HCT116 (cell line): ENCODE measurements at regions not wholly inside any gene's neighbourhood (a gene's known extent, or its start where the extent isn't known, plus 50 kb on each side); places are given as distances from the start of the nearest gene placed in this dataset.

Experiments used
- ATAC-seq: fragments of 200-7000 bp; cut with Tn5 transposase; 2 replicates; pipeline ENCODE4 v1.9.1; 2020; ENCODE audit warnings: mild to moderate bottlenecking, moderate library complexity
- BruUV-seq: library from RNA; stranded (reverse); fragments of 400-500 nt; replicated peaks from 2 replicates; lab custom pipeline; 2021; lab: Mats Ljungman, UMichigan
- CTCF ChIA-PET: fragments of 300-600 bp; sonication (Branson Sonifier 250); formaldehyde crosslinking; loops from one replicate; lab custom pipeline; 2021; ENCODE audit warnings: antibody characterized with exemption; lab: Charles Lee
- POLR2A ChIA-PET: fragments of 300-600, 350-600 bp; sonication (Branson Sonifier 250); formaldehyde crosslinking; loops from one replicate; lab custom pipeline; 2021; ENCODE audit warnings: antibody characterized with exemption; lab: Charles Lee
- RAD21 ChIA-PET, 2 experiments: fragments of 300-600 bp; sonication (Branson Sonifier 250); formaldehyde crosslinking; loops; one replicate each; lab custom pipeline; 2023; ENCODE audit warnings: low total read pairs in 2 of 2; ENCODE audit not compliant: uncharacterized antibody in 2 of 2, unreplicated experiment in 2 of 2, low non-redundant PET in 1 of 2; lab: Charles Lee
- DNase-seq: peaks from one replicate; pipeline ENCODE4 v3.0.0-alpha.2; 2010; ENCODE audit warnings: low read depth, low spot score
- H2AFZ ChIP-seq: fragments of 200-600 bp; shearing (Covaris generic), sonication (generic); 2 replicates; pipeline ENCODE4 v1.6.1; 2017; ENCODE audit warnings: low read depth, mixed run types, mixed read lengths, antibody characterized with exemption, low read length; ENCODE audit not compliant: poor library complexity, severe bottlenecking
- H3K27ac ChIP-seq: 2 replicates; pipeline ENCODE4 v1.5.1; 2012; ENCODE audit warnings: low read depth, low read length
- H3K27me3 ChIP-seq: fragments of 200-600 bp; sonication (generic); 2 replicates; pipeline ENCODE4 v1.6.1; 2016; ENCODE audit warnings: mixed run types, low read length, mixed read lengths; ENCODE audit not compliant: insufficient read depth
- H3K36me3 ChIP-seq, 2 experiments: fragments of 200-500 bp in 1 of 2; fragments of 200-600 bp in 1 of 2; sonication (Bioruptor generic) in 1 of 2; sonication (generic) in 1 of 2; 2 replicates each; pipeline versions ENCODE4 v1.5.1 to v1.6.1; 2014 to 2016; ENCODE audit warnings: low read length in 2 of 2, inconsistent platforms in 1 of 2, mixed read lengths in 1 of 2, mixed run types in 1 of 2; ENCODE audit not compliant: insufficient read depth in 2 of 2, control insufficient read depth in 1 of 2
- H3K4me1 ChIP-seq, 2 experiments: fragments of 200-600 bp in 1 of 2; sonication (generic) in 1 of 2; 2 replicates each; pipeline versions ENCODE4 v1.5.1 to v1.6.1; 2012 to 2017; ENCODE audit warnings: low read length in 2 of 2, inconsistent platforms in 1 of 2, mild to moderate bottlenecking in 1 of 2, mixed read lengths in 1 of 2, mixed run types in 1 of 2, moderate library complexity in 1 of 2; ENCODE audit not compliant: insufficient read depth in 2 of 2, control insufficient read depth in 1 of 2
- H3K4me2 ChIP-seq: fragments of 200-600 bp; sonication (generic); 2 replicates; pipeline ENCODE4 v1.6.1; 2017; ENCODE audit warnings: mixed run types, low read length, mixed read lengths
- H3K4me3 ChIP-seq, 2 experiments: fragments of 200-600 bp in 1 of 2; sonication (generic) in 1 of 2; replicated peaks in 1 of 2; 2 replicates each; pipeline ENCODE4 v1.5.1; 2011 to 2016; ENCODE audit warnings: low read length in 2 of 2, control low read depth in 1 of 2, low read depth in 1 of 2, mild to moderate bottlenecking in 1 of 2, mixed read lengths in 1 of 2, mixed run types in 1 of 2
- H3K79me2 ChIP-seq: fragments of 200-600 bp; sonication (generic); 2 replicates; pipeline ENCODE4 v1.6.1; 2017; ENCODE audit warnings: mild to moderate bottlenecking, mixed run types, low read length, moderate library complexity, mixed read lengths; ENCODE audit not compliant: insufficient read depth
- H3K9ac ChIP-seq: fragments of 200-600 bp; sonication (generic); 2 replicates; pipeline ENCODE4 v1.6.1; 2016; ENCODE audit warnings: low read length, mixed read lengths
- H3K9me2 ChIP-seq: fragments of 200-600 bp; sonication (generic), shearing (Covaris generic); 2 replicates; pipeline ENCODE4 v1.6.1; 2017; ENCODE audit warnings: mixed run types, mild to moderate bottlenecking, moderate library complexity; ENCODE audit not compliant: insufficient read depth
- H3K9me3 ChIP-seq, 2 experiments: fragments of 200-500 bp in 1 of 2; fragments of 200-600 bp in 1 of 2; sonication (Bioruptor generic) in 1 of 2; sonication (generic) in 1 of 2; 2 replicates each; pipeline ENCODE4 v1.6.1; 2014 to 2017; ENCODE audit warnings: low read length in 2 of 2, mixed read lengths in 2 of 2, inconsistent platforms in 1 of 2, low read depth in 1 of 2, mild to moderate bottlenecking in 1 of 2, mixed run types in 1 of 2, moderate library complexity in 1 of 2; ENCODE audit not compliant: control insufficient read depth in 1 of 2, insufficient read depth in 1 of 2
- H4K20me1 ChIP-seq: fragments of 200-600 bp; sonication (generic), shearing (Covaris generic); 2 replicates; pipeline ENCODE4 v1.6.1; 2017; ENCODE audit warnings: mixed run types, mild to moderate bottlenecking, moderate library complexity; ENCODE audit not compliant: insufficient read depth
- CBX3 ChIP-seq: IDR thresholded peaks from 2 replicates; pipeline ENCODE4 v1.6.1; 2012; ENCODE audit warnings: low read depth
- EGR1 ChIP-seq: IDR thresholded peaks from 2 replicates; pipeline ENCODE4 v1.6.1; 2012; ENCODE audit warnings: low read depth
- JUND ChIP-seq: IDR thresholded peaks from 2 replicates; pipeline ENCODE4 v1.6.1; 2012
- POLR2A ChIP-seq: IDR thresholded peaks from 2 replicates; pipeline ENCODE4 v1.7.0; 2011; ENCODE audit warnings: borderline replicate concordance; ENCODE audit not compliant: insufficient read depth, insufficient read length; ENCODE audit errors: extremely low read depth
- POLR2AphosphoS5 ChIP-seq: IDR thresholded peaks from 2 replicates; pipeline ENCODE4 v1.6.1; 2011; ENCODE audit warnings: mild to moderate bottlenecking, low read depth, low read length, moderate library complexity
- SIN3A ChIP-seq: IDR thresholded peaks from 2 replicates; pipeline ENCODE4 v1.6.1; 2012; ENCODE audit warnings: low read depth
- TCF7L2 ChIP-seq: IDR thresholded peaks from 2 replicates; pipeline ENCODE4 v1.7.0; 2011; ENCODE audit warnings: borderline replicate concordance, inconsistent platforms; ENCODE audit not compliant: insufficient read depth, insufficient read length; ENCODE audit errors: extremely low read depth
- YY1 ChIP-seq: IDR thresholded peaks from 2 replicates; pipeline ENCODE4 v1.6.1; 2011; ENCODE audit warnings: low read length, low read depth, moderate library complexity, mild to moderate bottlenecking; ENCODE audit not compliant: insufficient replicate concordance; ENCODE audit errors: extremely low read depth
- ZFX ChIP-seq: fragments of 450-650 bp; IDR thresholded peaks from 2 replicates; pipeline ENCODE4 v1.6.1; 2017
- ZNF274 ChIP-seq: fragments of 200-500 bp; sonication (Bioruptor generic); IDR thresholded peaks from 2 replicates; pipeline ENCODE4 v1.6.1; 2014; ENCODE audit warnings: mild to moderate bottlenecking, low read depth, low read length, inconsistent platforms
- intact Hi-C: fragments of 100-400 bp; cut with micrococcal nuclease; formaldehyde crosslinking; loops from 2 replicates; pipeline ENCODE4 v1.10.0; 2022

- Histone ChIP-seq H4K20me1 (no peaks in the 10 kb centered on the region), H2AFZ (peak within 1 kb of the TSS; percentile 23), H3K27me3 (no peaks in the 10 kb centered on the region), H3K79me2 (no peaks in the 10 kb centered on the region), H3K4me3 (peak within 1 kb of the TSS; percentile 92 to 96), H3K4me1 (peaks cover 11 to 13% of the 10 kb centered on the region in 2 experiments; a peak in 3 of 4 replicates), H3K4me2 (peak within 1 kb of the TSS; percentile 98), H3K9me2 (no peaks in the 10 kb centered on the region), H3K9me3 (no peaks in the 10 kb centered on the region), H3K27ac (peak within 1 kb of the TSS; percentile 51), H3K36me3 (no peaks in the 10 kb centered on the region), H3K9ac (peak within 1 kb of the TSS; percentile 84)
- intact Hi-C loops = loop anchor here (5.0 kb wide), 2 partner anchors 257 to 352 kb away; no protein-coding TSS in a partner anchor
- peak; percentile 86 for ATAC-seq
- ChIA-PET POLR2A (no interaction called here), RAD21 (no interaction called here), CTCF (no interaction called here)
- BruUV-seq = TSS peak; percentile 77
- TF ChIP-seq SIN3A (no peak; the same call in 1 of the 2 replicates), POLR2A (peak; percentile 96), POLR2AphosphoS5 (peak; percentile 91), CBX3 (no peak), JUND (no peak), ZNF274 (no peak), YY1 (peak; percentile 47), EGR1 (0 out of 2 replicates have a peak, but pooled peaks have one; percentile 38), TCF7L2 (peak; percentile 11), ZFX (peak; percentile 86)
- peak; percentile 39 for DNase-seq
Observed at GRCh38 chr15:62389885-62390790, 225.1 kb upstream of the C2CD4B start, which contains the start of gene TLN2. Gene TLN2 (plus strand): TSS chr15:62390550.
